SJCRH30 (cell line): ENCODE measurements at regions not wholly inside any gene's neighbourhood (a gene's known extent, or its start where the extent isn't known, plus 50 kb on each side); places are given as distances from the start of the nearest gene placed in this dataset.
A peak's percentile ranks its signal among the peaks of the same experiment; 100 is the strongest.
"Not testable (repeated sequence)": the region's sequence is repeated elsewhere in the genome, so short reads cannot be mapped to it uniquely, and the experiment has no call there.

Experiments used
- DNase-seq, 2 experiments: peaks; one replicate each; pipeline ENCODE4 v3.0.0-alpha.2; 2015 to 2020
- H3K27ac ChIP-seq: fragments of 250-450 bp; sonication (Bioruptor Pico); 2 replicates; pipeline ENCODE4 v1.5.1; 2020; ENCODE audit warnings: mild to moderate bottlenecking, moderate library complexity
- H3K27me3 ChIP-seq: fragments of 250-450 bp; sonication (Bioruptor Pico); 2 replicates; pipeline ENCODE4 v1.5.1; 2020; ENCODE audit warnings: mild to moderate bottlenecking, moderate library complexity
- H3K36me3 ChIP-seq: fragments of 250-450 bp; sonication (Bioruptor Pico); 2 replicates; pipeline ENCODE4 v1.5.1; 2020; ENCODE audit warnings: mild to moderate bottlenecking, moderate library complexity
- H3K4me1 ChIP-seq: fragments of 250-450 bp; sonication (Bioruptor Pico); 2 replicates; pipeline ENCODE4 v1.5.1; 2020; ENCODE audit warnings: mild to moderate bottlenecking, moderate library complexity
- H3K4me3 ChIP-seq: fragments of 250-450 bp; sonication (Bioruptor Pico); 2 replicates; pipeline ENCODE4 v1.5.1; 2020; ENCODE audit warnings: mild to moderate bottlenecking, moderate library complexity
- H3K9me3 ChIP-seq: fragments of 250-450 bp; sonication (Bioruptor Pico); replicated peaks from 2 replicates; pipeline ENCODE4 v1.5.1; 2020; ENCODE audit warnings: mild to moderate bottlenecking, moderate library complexity

- not testable (repeated sequence) for DNase-seq, H3K27ac ChIP-seq, H3K4me3 ChIP-seq, H3K4me1 ChIP-seq, H3K36me3 ChIP-seq, H3K9me3 ChIP-seq, H3K27me3 ChIP-seq
Measured at GRCh38 chr14:86312154-86312665, 782.3 kb downstream of the FLRT2 start.

GRCh38 chr14:86311151-86311550, 781.2 kb downstream of the FLRT2 start:
- Histone ChIP-seq H3K36me3 (no peaks in the 10 kb centered on the region), H3K27ac (no peak overlapping the region), H3K4me3 (no peak overlapping the region), H3K9me3 (no peaks in the 10 kb centered on the region), H3K4me1 (no peaks in the 10 kb centered on the region), H3K27me3 (no peaks in the 10 kb centered on the region)
- DNase-seq, result no peak

- H3K4me3 ChIP-seq, result no peak overlapping the region
- no peaks in the 10 kb centered on the region for H3K9me3 ChIP-seq
- no peak overlapping the region for H3K27ac ChIP-seq
- no peaks in the 10 kb centered on the region for H3K36me3 ChIP-seq
- H3K4me1 ChIP-seq, result no peaks in the 10 kb centered on the region
- H3K27me3 ChIP-seq, result no peaks in the 10 kb centered on the region
- DNase-seq, result peak in 1 of 2 experiments; percentile 28
Measured at GRCh38 chr14:86310611-86311010, 780.7 kb downstream of the FLRT2 start.

GRCh38 chr14:86310148-86310547, 780.2 kb downstream of the FLRT2 start:
- DNase-seq, result no peak
- no peak overlapping the region for H3K27ac ChIP-seq
- H3K4me1 ChIP-seq, result no peaks in the 10 kb centered on the region
- H3K27me3 ChIP-seq, result no peaks in the 10 kb centered on the region
- no peak overlapping the region for H3K4me3 ChIP-seq
- no peaks in the 10 kb centered on the region for H3K36me3 ChIP-seq
- H3K9me3 ChIP-seq, result no peaks in the 10 kb centered on the region

- Histone ChIP-seq H3K27ac (no peak overlapping the region), H3K4me1 (no peaks in the 10 kb centered on the region), H3K4me3 (no peak overlapping the region), H3K27me3 (no peaks in the 10 kb centered on the region), H3K9me3 (no peaks in the 10 kb centered on the region), H3K36me3 (no peaks in the 10 kb centered on the region)
- no peak for DNase-seq
Measured at GRCh38 chr14:86305058-86305457, 775.1 kb downstream of the FLRT2 start.

GRCh38 chr14:86299994-86300393, 770.0 kb downstream of the FLRT2 start:
- no peak overlapping the region for H3K27ac ChIP-seq
- no peaks in the 10 kb centered on the region for H3K27me3 ChIP-seq
- H3K36me3 ChIP-seq, result no peaks in the 10 kb centered on the region
- H3K4me1 ChIP-seq, result no peaks in the 10 kb centered on the region
- no peak for DNase-seq
- no peaks in the 10 kb centered on the region for H3K9me3 ChIP-seq
- H3K4me3 ChIP-seq, result no peak overlapping the region

- Histone ChIP-seq H3K36me3 (no peaks in the 10 kb centered on the region), H3K9me3 (no peaks in the 10 kb centered on the region), H3K4me1 (no peaks in the 10 kb centered on the region), H3K27me3 (no peaks in the 10 kb centered on the region), H3K4me3 (no peak overlapping the region), H3K27ac (no peak overlapping the region)
- DNase-seq, result peak; percentile 34 to 59
Measured at GRCh38 chr14:86296173-86296572, 766.2 kb downstream of the FLRT2 start.

- Histone ChIP-seq H3K27ac (no peak overlapping the region), H3K27me3 (no peaks in the 10 kb centered on the region), H3K4me3 (no peak overlapping the region), H3K9me3 (no peaks in the 10 kb centered on the region), H3K36me3 (no peaks in the 10 kb centered on the region), H3K4me1 (no peaks in the 10 kb centered on the region)
- DNase-seq, result no peak
Measured at GRCh38 chr14:86288336-86288735, 758.4 kb downstream of the FLRT2 start.

- Histone ChIP-seq H3K27me3 (no peaks in the 10 kb centered on the region), H3K36me3 (no peaks in the 10 kb centered on the region), H3K27ac (no peak overlapping the region), H3K4me1 (no peaks in the 10 kb centered on the region), H3K9me3 (no peaks in the 10 kb centered on the region), H3K4me3 (no peak overlapping the region)
- DNase-seq, result no peak
Measured at GRCh38 chr14:86279405-86279804, 749.5 kb downstream of the FLRT2 start.

- Histone ChIP-seq H3K27me3 (no peaks in the 10 kb centered on the region), H3K9me3 (no peaks in the 10 kb centered on the region), H3K4me1 (no peaks in the 10 kb centered on the region), H3K4me3 (no peak overlapping the region), H3K27ac (no peak overlapping the region), H3K36me3 (no peaks in the 10 kb centered on the region)
- DNase-seq, result no peak
Measured at GRCh38 chr14:86257973-86258372, 728.0 kb downstream of the FLRT2 start.

- H3K9me3 ChIP-seq, result no peaks in the 10 kb centered on the region
- no peaks in the 10 kb centered on the region for H3K27me3 ChIP-seq
- H3K4me1 ChIP-seq, result no peaks in the 10 kb centered on the region
- no peak overlapping the region for H3K27ac ChIP-seq
- H3K4me3 ChIP-seq, result no peak overlapping the region
- no peaks in the 10 kb centered on the region for H3K36me3 ChIP-seq
- DNase-seq, result no peak
Measured at GRCh38 chr14:86243158-86243557, 713.2 kb downstream of the FLRT2 start.

- no peak overlapping the region for H3K4me3 ChIP-seq
- no peaks in the 10 kb centered on the region for H3K36me3 ChIP-seq
- no peaks in the 10 kb centered on the region for H3K27me3 ChIP-seq
- H3K4me1 ChIP-seq, result no peaks in the 10 kb centered on the region
- H3K27ac ChIP-seq, result no peak overlapping the region
- DNase-seq, result no peak
- no peaks in the 10 kb centered on the region for H3K9me3 ChIP-seq
Measured at GRCh38 chr14:86237733-86238132, 707.8 kb downstream of the FLRT2 start.

- DNase-seq, result no peak
- no peak overlapping the region for H3K4me3 ChIP-seq
Measured at GRCh38 chr14:86221755-86222154, 691.8 kb downstream of the FLRT2 start.

GRCh38 chr14:86221000-86221399, 691.1 kb downstream of the FLRT2 start:
- Histone ChIP-seq H3K9me3 (no peaks in the 10 kb centered on the region), H3K36me3 (no peaks in the 10 kb centered on the region), H3K4me3 (no peak overlapping the region), H3K27ac (no peak overlapping the region), H3K27me3 (no peaks in the 10 kb centered on the region), H3K4me1 (no peaks in the 10 kb centered on the region)
- no peak for DNase-seq

More at GRCh38 chr14:86221755-86222154, 691.8 kb downstream of the FLRT2 start:
- no peak overlapping the region for H3K27ac ChIP-seq
- H3K9me3 ChIP-seq, result no peaks in the 10 kb centered on the region
- no peaks in the 10 kb centered on the region for H3K27me3 ChIP-seq
- H3K4me1 ChIP-seq, result no peaks in the 10 kb centered on the region
- H3K36me3 ChIP-seq, result no peaks in the 10 kb centered on the region

GRCh38 chr14:86217523-86217922, 687.6 kb downstream of the FLRT2 start:
- H3K36me3 ChIP-seq, result no peaks in the 10 kb centered on the region
- H3K9me3 ChIP-seq, result no peaks in the 10 kb centered on the region
- no peaks in the 10 kb centered on the region for H3K4me1 ChIP-seq
- H3K27me3 ChIP-seq, result no peaks in the 10 kb centered on the region
- DNase-seq, result no peak
- no peak overlapping the region for H3K4me3 ChIP-seq
- no peak overlapping the region for H3K27ac ChIP-seq

- H3K9me3 ChIP-seq, result no peaks in the 10 kb centered on the region
- no peak overlapping the region for H3K4me3 ChIP-seq
- H3K27ac ChIP-seq, result no peak overlapping the region
- no peaks in the 10 kb centered on the region for H3K36me3 ChIP-seq
- H3K4me1 ChIP-seq, result no peaks in the 10 kb centered on the region
- H3K27me3 ChIP-seq, result no peaks in the 10 kb centered on the region
- DNase-seq, result peak in 1 of 2 experiments; percentile 9
Measured at GRCh38 chr14:86203843-86204242, 673.9 kb downstream of the FLRT2 start.
